ENCODE measurements at regions not wholly inside any gene's neighbourhood (a gene's known extent, or its start where the extent isn't known, plus 50 kb on each side); places are given as distances from the start of the nearest gene placed in this dataset.

GRCh38 chr1:79827446-79827845 lies 820.9 kb upstream of the ADGRL4 start:
- ChIA-PET POLR2A (no interaction called here), CTCF (no interaction called here)
- no peaks in the 10 kb centered on the region for H3K36me3 ChIP-seq (ENCODE audit: insufficient read depth, low read length)
- H3K27ac Mint-ChIP-seq = no peak overlapping the region
- H3K4me1 ChIP-seq (ENCODE audit: insufficient read depth, low read length) = no peaks in the 10 kb centered on the region
- intact Hi-C loops (cut with DNase I, micrococcal nuclease) = no loop called here
- no peaks in the 10 kb centered on the region for H3K27me3 ChIP-seq (ENCODE audit: control insufficient read depth in 1 of 2, insufficient read depth in 2 of 2, low read length in 2 of 2)
- H3K4me1 Mint-ChIP-seq (ENCODE audit: low read depth) = no peaks in the 10 kb centered on the region
- no peaks in the 10 kb centered on the region for H3K27me3 Mint-ChIP-seq
- H3K27ac ChIP-seq (ENCODE audit: low read depth in 1 of 2, low read length in 2 of 2) = no peak overlapping the region
- H3K36me3 Mint-ChIP-seq (ENCODE audit: low read depth) = no peaks in the 10 kb centered on the region
- ATAC-seq (ENCODE audit: poor library complexity) (no peak), DNase-seq (no peak)
- H3K4me3 Mint-ChIP-seq = no peak overlapping the region
- H3K9me3 Mint-ChIP-seq = peaks cover 5% of the 10 kb centered on the region
- H3K9me3 ChIP-seq (ENCODE audit: control insufficient read depth in 1 of 2, insufficient read depth in 1 of 2, low read length in 2 of 2) = peaks cover 0 to 2% of the 10 kb centered on the region in 2 experiments
- no peak for TF ChIP-seq CTCF (IDR thresholded peaks at IDR 0.05)
- H3K4me3 ChIP-seq (ENCODE audit: low read length) = no peak overlapping the region

- Histone ChIP-seq H3K27me3 (ENCODE audit: control insufficient read depth in 1 of 2, insufficient read depth in 2 of 2, low read length in 2 of 2) (no peaks in the 10 kb centered on the region), H3K4me1 (ENCODE audit: insufficient read depth, low read length) (no peaks in the 10 kb centered on the region), H3K4me3 (ENCODE audit: low read length) (no peak overlapping the region), H3K36me3 (ENCODE audit: insufficient read depth, low read length) (no peaks in the 10 kb centered on the region), H3K27ac (ENCODE audit: low read depth in 1 of 2, low read length in 2 of 2) (no peak overlapping the region), H3K9me3 (ENCODE audit: control insufficient read depth in 1 of 2, insufficient read depth in 1 of 2, low read length in 2 of 2) (peaks cover 0 to 7% of the 10 kb centered on the region in 2 experiments)
- Mint-ChIP-seq H3K4me3 (no peak overlapping the region), H3K36me3 (ENCODE audit: low read depth) (no peaks in the 10 kb centered on the region), H3K4me1 (ENCODE audit: low read depth) (no peaks in the 10 kb centered on the region), H3K27me3 (no peaks in the 10 kb centered on the region), H3K9me3 (peaks cover 2% of the 10 kb centered on the region), H3K27ac (no peak overlapping the region)
- CTCF ChIA-PET = no interaction called here
- no peak for TF ChIP-seq CTCF (IDR thresholded peaks at IDR 0.05)
- POLR2A ChIA-PET = no interaction called here
- DNase-seq (no peak), ATAC-seq (ENCODE audit: poor library complexity) (no peak)
- intact Hi-C loops (cut with DNase I, micrococcal nuclease) = no loop called here
Observed at GRCh38 chr1:79825551-79825950, 819.0 kb upstream of the ADGRL4 start.

- CTCF ChIA-PET = no interaction called here
- H3K27me3 ChIP-seq (ENCODE audit: control insufficient read depth in 1 of 2, insufficient read depth in 2 of 2, low read length in 2 of 2) = no peaks in the 10 kb centered on the region
Observed at GRCh38 chr1:79822053-79822452, 815.5 kb upstream of the ADGRL4 start.

More at GRCh38 chr1:79822053-79822452, 815.5 kb upstream of the ADGRL4 start:
- DNase-seq = no peak
- Histone ChIP-seq H3K4me1 (ENCODE audit: insufficient read depth, low read length) (no peaks in the 10 kb centered on the region), H3K4me3 (ENCODE audit: low read length) (no peak overlapping the region), H3K27ac (ENCODE audit: low read depth in 1 of 2, low read length in 2 of 2) (no peak overlapping the region), H3K9me3 (ENCODE audit: control insufficient read depth in 1 of 2, insufficient read depth in 1 of 2, low read length in 2 of 2) (peaks cover 0 to 7% of the 10 kb centered on the region in 2 experiments), H3K36me3 (ENCODE audit: insufficient read depth, low read length) (no peaks in the 10 kb centered on the region)
- Mint-ChIP-seq H3K4me3 (no peak overlapping the region), H3K9me3 (peaks cover 9% of the 10 kb centered on the region), H3K4me1 (ENCODE audit: low read depth) (no peaks in the 10 kb centered on the region), H3K36me3 (ENCODE audit: low read depth) (no peaks in the 10 kb centered on the region), H3K27ac (no peak overlapping the region), H3K27me3 (no peaks in the 10 kb centered on the region)
- intact Hi-C loops (cut with DNase I, micrococcal nuclease) = no loop called here
- ATAC-seq (ENCODE audit: poor library complexity) = no peak
- no peak for TF ChIP-seq CTCF (IDR thresholded peaks at IDR 0.05)
- POLR2A ChIA-PET = no interaction called here
